H9 (cell line): ENCODE measurements at regions not wholly inside any gene's neighbourhood (a gene's known extent, or its start where the extent isn't known, plus 50 kb on each side); places are given as distances from the start of the nearest gene placed in this dataset.

Experiments used
- DNase-seq: peaks from one replicate; pipeline ENCODE4 v3.0.0-alpha.2; 2017
- H2AFZ ChIP-seq: one replicate; pipeline ENCODE4 v1.6.1; 2013; ENCODE audit warnings: mild to moderate bottlenecking, low read length, control low read depth, moderate library complexity
- H2AK5ac ChIP-seq: 2 replicates; pipeline ENCODE4 v1.6.1; 2013; ENCODE audit warnings: low read length, control low read depth, mixed read lengths; ENCODE audit not compliant: insufficient read length
- H2BK120ac ChIP-seq: one replicate; pipeline ENCODE4 v1.6.1; 2013; ENCODE audit warnings: low read depth, mild to moderate bottlenecking, low read length, control low read depth, inconsistent platforms; ENCODE audit not compliant: poor library complexity, severe bottlenecking
- H2BK12ac ChIP-seq: 2 replicates; pipeline ENCODE4 v1.6.1; 2013; ENCODE audit warnings: low read length, control low read depth, mixed read lengths, low read depth; ENCODE audit not compliant: insufficient read length
- H2BK15ac ChIP-seq: 2 replicates; pipeline ENCODE4 v1.6.1; 2013; ENCODE audit warnings: low read depth, low read length, control low read depth
- H2BK20ac ChIP-seq: one replicate; pipeline ENCODE4 v1.6.1; 2013; ENCODE audit warnings: low read depth, mild to moderate bottlenecking, low read length, control low read depth, inconsistent platforms; ENCODE audit not compliant: poor library complexity, severe bottlenecking
- H2BK5ac ChIP-seq: 2 replicates; pipeline ENCODE4 v1.6.1; 2013; ENCODE audit warnings: low read length, control low read depth, mixed read lengths; ENCODE audit not compliant: insufficient read length
- H3K14ac ChIP-seq: 2 replicates; pipeline ENCODE4 v1.6.1; 2013; ENCODE audit warnings: low read length, control low read depth; ENCODE audit not compliant: insufficient read depth
- H3K18ac ChIP-seq: 2 replicates; pipeline ENCODE4 v1.6.1; 2013; ENCODE audit warnings: low read depth, mild to moderate bottlenecking, mixed read lengths, low read length, control low read depth; ENCODE audit not compliant: insufficient read length
- H3K23ac ChIP-seq: 2 replicates; pipeline ENCODE4 v1.6.1; 2013; ENCODE audit warnings: low read length, control low read depth, mixed read lengths, low read depth; ENCODE audit not compliant: insufficient read length
- H3K23me2 ChIP-seq: 2 replicates; pipeline ENCODE4 v1.6.1; 2013; ENCODE audit warnings: low read depth, mild to moderate bottlenecking, mixed read lengths, low read length, control low read depth; ENCODE audit not compliant: insufficient read length, poor library complexity, severe bottlenecking
- H3K27ac ChIP-seq: 2 replicates; pipeline ENCODE4 v1.5.1; 2013; ENCODE audit warnings: low read length, control low read depth, mixed read lengths, low read depth; ENCODE audit not compliant: insufficient read length
- H3K27me3 ChIP-seq: 2 replicates; pipeline ENCODE4 v1.6.1; 2013; ENCODE audit warnings: low read length, control low read depth, inconsistent platforms; ENCODE audit not compliant: insufficient read depth
- H3K4ac ChIP-seq: 2 replicates; pipeline ENCODE4 v1.6.1; 2013; ENCODE audit warnings: low read depth, mild to moderate bottlenecking, control low read depth, inconsistent platforms, low read length, moderate library complexity
- H3K4me1 ChIP-seq: 2 replicates; pipeline ENCODE4 v1.6.1; 2013; ENCODE audit warnings: low read length, control low read depth, inconsistent platforms; ENCODE audit not compliant: insufficient read depth
- H3K4me2 ChIP-seq: 2 replicates; pipeline ENCODE4 v1.6.1; 2013; ENCODE audit warnings: low read length, control low read depth, mixed read lengths; ENCODE audit not compliant: insufficient read length, insufficient read depth
- H3K56ac ChIP-seq: 2 replicates; pipeline ENCODE4 v1.6.1; 2013; ENCODE audit warnings: low read depth, mild to moderate bottlenecking, mixed read lengths, low read length, control low read depth; ENCODE audit not compliant: insufficient read length
- H3K79me1 ChIP-seq: 2 replicates; pipeline ENCODE4 v1.6.1; 2013; ENCODE audit warnings: low read depth, mild to moderate bottlenecking, moderate library complexity, low read length, control low read depth, inconsistent platforms; ENCODE audit not compliant: insufficient read depth, poor library complexity, severe bottlenecking
- H3K79me2 ChIP-seq: 2 replicates; pipeline ENCODE4 v1.6.1; 2013; ENCODE audit warnings: low read length, control low read depth, inconsistent platforms; ENCODE audit not compliant: insufficient read depth
- H3K9ac ChIP-seq: 2 replicates; pipeline ENCODE4 v1.6.1; 2013; ENCODE audit warnings: low read length, control low read depth, mixed read lengths; ENCODE audit not compliant: insufficient read length; ENCODE audit errors: extremely low read depth
- H3K9me3 ChIP-seq: one replicate; pipeline ENCODE4 v1.6.1; 2013; ENCODE audit warnings: low read depth, low read length, inconsistent platforms; ENCODE audit not compliant: control insufficient read depth
- H3T11ph ChIP-seq: one replicate; pipeline ENCODE4 v1.6.1; 2013; ENCODE audit warnings: mild to moderate bottlenecking, low read length, control low read depth, inconsistent platforms
- H4K20me1 ChIP-seq: one replicate; pipeline ENCODE4 v1.6.1; 2013; ENCODE audit not compliant: control insufficient read depth, insufficient read length, insufficient read depth
- H4K5ac ChIP-seq: 2 replicates; pipeline ENCODE4 v1.6.1; 2013; ENCODE audit warnings: low read depth, mild to moderate bottlenecking, mixed read lengths, low read length, control low read depth; ENCODE audit not compliant: insufficient read length
- H4K8ac ChIP-seq: replicated peaks from 2 replicates; pipeline ENCODE4 v1.6.1; 2013; ENCODE audit warnings: low read length, control low read depth, mixed read lengths, low read depth; ENCODE audit not compliant: insufficient read length
- H4K91ac ChIP-seq: 2 replicates; pipeline ENCODE4 v1.6.1; 2013; ENCODE audit warnings: low read depth, mild to moderate bottlenecking, moderate library complexity, mixed read lengths, low read length, control low read depth; ENCODE audit not compliant: insufficient read length
- H3K27ac Mint-ChIP-seq, 3 experiments: 2 replicates in 2 of 3; 3 replicates in 1 of 3; pipeline ENCODE4 v1.8.0; 2020 to 2021; ENCODE audit warnings: mixed read lengths in 3 of 3, mild to moderate bottlenecking in 1 of 3, moderate library complexity in 1 of 3
- H3K27me3 Mint-ChIP-seq: 2 replicates; pipeline ENCODE4 v1.8.0; 2021; ENCODE audit warnings: low read depth, mild to moderate bottlenecking, moderate library complexity, mixed read lengths
- H3K36me3 Mint-ChIP-seq, 3 experiments: 2 replicates in 2 of 3; 3 replicates in 1 of 3; pipeline ENCODE4 v1.8.0; 2020 to 2021; ENCODE audit warnings: low read depth in 3 of 3, mixed read lengths in 3 of 3; ENCODE audit not compliant: insufficient read depth in 1 of 3
- H3K4me1 Mint-ChIP-seq, 2 experiments: 2 replicates each; pipeline ENCODE4 v1.8.0; 2020; ENCODE audit warnings: mixed read lengths in 2 of 2
- H3K4me3 Mint-ChIP-seq, 2 experiments: 2 replicates in 1 of 2; 3 replicates in 1 of 2; pipeline ENCODE4 v1.8.0; 2020 to 2021; ENCODE audit warnings: mild to moderate bottlenecking in 2 of 2, mixed read lengths in 2 of 2, moderate library complexity in 1 of 2
- H3K9me3 Mint-ChIP-seq, 2 experiments: 2 replicates in 1 of 2; 3 replicates in 1 of 2; pipeline ENCODE4 v1.8.0; 2020; ENCODE audit warnings: mild to moderate bottlenecking in 2 of 2, mixed read lengths in 2 of 2, moderate library complexity in 1 of 2
- whole genome bisulfite sequencing: extraction: QIAGEN DNeasy Blood & Tissue Kit; methylation state at CpG from one replicate; pipeline ENCODE4 v1.1.7; 2013; ENCODE audit warnings: missing lambda C conversion rate, low lambda C conversion rate, mixed read lengths; ENCODE audit not compliant: insufficient read length; ENCODE audit errors: extremely low coverage; 5-methylcytosine and 5-hydroxymethylcytosine counted together
- TF ChIP-seq, protein P1 (sequence below): fragments of 200-600 bp; sonication (generic); conservative IDR thresholded peaks from 3 replicates; pipeline ENCODE4 v1.8.0; 2021; ENCODE audit warnings: antibody characterized with exemption, mild to moderate bottlenecking

DNA sequence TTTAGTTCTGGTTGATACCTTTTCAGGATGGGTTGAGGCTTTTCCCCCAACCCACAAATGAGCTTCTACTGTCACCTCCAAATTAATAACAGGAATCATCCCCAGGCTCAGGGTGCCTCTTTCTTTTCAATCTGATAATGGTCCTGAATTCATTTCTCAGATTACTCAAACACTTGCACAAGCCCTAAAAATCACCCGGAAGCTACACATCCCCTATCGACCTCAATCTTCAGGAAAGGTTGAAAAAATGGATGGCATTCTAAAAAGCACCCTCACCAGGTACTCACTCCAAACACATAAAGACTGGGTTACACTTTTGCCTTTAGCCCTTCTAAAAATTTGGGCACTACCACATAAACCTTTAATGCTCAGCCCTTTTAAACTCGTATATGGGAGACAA lies 79.9 kb downstream of the COQ2 start:
- no CpG with 5 or more reads among the region's 3 CpGs for WGBS
- H3K9ac ChIP-seq, result no peak overlapping the region
- peaks cover 15% of the 10 kb centered on the region for H3K27me3 Mint-ChIP-seq
- peaks cover 9% of the 10 kb centered on the region for H3K9me3 ChIP-seq
- H3K4me3 Mint-ChIP-seq, result no peak overlapping the region
- DNase-seq, result no peak
- no peak overlapping the region for H2AK5ac ChIP-seq
- no peak overlapping the region for H4K5ac ChIP-seq
- no peak overlapping the region for H2BK5ac ChIP-seq
- H3K9me3 Mint-ChIP-seq, result peaks cover 16 to 17% of the 10 kb centered on the region in 2 experiments
- no peaks in the 10 kb centered on the region for H4K20me1 ChIP-seq
- no peak overlapping the region for H3K18ac ChIP-seq
- H3K79me1 ChIP-seq, result no peaks in the 10 kb centered on the region
- no peaks in the 10 kb centered on the region for H3K23me2 ChIP-seq
- H3K14ac ChIP-seq, result no peak overlapping the region
- no peak overlapping the region for H4K8ac ChIP-seq
- no peak overlapping the region for H3K4ac ChIP-seq
- H2BK15ac ChIP-seq, result no peak overlapping the region
- H3T11ph ChIP-seq, result no peak overlapping the region
- no peak overlapping the region for H3K27ac ChIP-seq
- no peak overlapping the region for H3K4me2 ChIP-seq
- no peak overlapping the region for H3K27ac Mint-ChIP-seq
- no peaks in the 10 kb centered on the region for H3K79me2 ChIP-seq
- H2BK20ac ChIP-seq, result no peak overlapping the region
- no peak overlapping the region for H2AFZ ChIP-seq
- no peak overlapping the region for H4K91ac ChIP-seq
- H3K23ac ChIP-seq, result no peak overlapping the region
- no peaks in the 10 kb centered on the region for H3K27me3 ChIP-seq
- H3K56ac ChIP-seq, result no peak overlapping the region
- H3K4me1 Mint-ChIP-seq, result peaks cover 9% of the 10 kb centered on the region in 2 experiments
- TF ChIP-seq, protein P1, sequence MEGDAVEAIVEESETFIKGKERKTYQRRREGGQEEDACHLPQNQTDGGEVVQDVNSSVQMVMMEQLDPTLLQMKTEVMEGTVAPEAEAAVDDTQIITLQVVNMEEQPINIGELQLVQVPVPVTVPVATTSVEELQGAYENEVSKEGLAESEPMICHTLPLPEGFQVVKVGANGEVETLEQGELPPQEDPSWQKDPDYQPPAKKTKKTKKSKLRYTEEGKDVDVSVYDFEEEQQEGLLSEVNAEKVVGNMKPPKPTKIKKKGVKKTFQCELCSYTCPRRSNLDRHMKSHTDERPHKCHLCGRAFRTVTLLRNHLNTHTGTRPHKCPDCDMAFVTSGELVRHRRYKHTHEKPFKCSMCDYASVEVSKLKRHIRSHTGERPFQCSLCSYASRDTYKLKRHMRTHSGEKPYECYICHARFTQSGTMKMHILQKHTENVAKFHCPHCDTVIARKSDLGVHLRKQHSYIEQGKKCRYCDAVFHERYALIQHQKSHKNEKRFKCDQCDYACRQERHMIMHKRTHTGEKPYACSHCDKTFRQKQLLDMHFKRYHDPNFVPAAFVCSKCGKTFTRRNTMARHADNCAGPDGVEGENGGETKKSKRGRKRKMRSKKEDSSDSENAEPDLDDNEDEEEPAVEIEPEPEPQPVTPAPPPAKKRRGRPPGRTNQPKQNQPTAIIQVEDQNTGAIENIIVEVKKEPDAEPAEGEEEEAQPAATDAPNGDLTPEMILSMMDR, result no peak
- H2BK120ac ChIP-seq, result no peak overlapping the region
- H2BK12ac ChIP-seq, result no peak overlapping the region
- H3K4me1 ChIP-seq, result peaks cover 3% of the 10 kb centered on the region; the same call in 1 of the 2 replicates
- H3K36me3 Mint-ChIP-seq, result peaks cover 5 to 18% (median 6%) of the 10 kb centered on the region in 3 experiments; a peak in 6 of 7 replicates
